OCI-LY3 (cell line): ENCODE measurements at regions not wholly inside any gene's neighbourhood (a gene's known extent, or its start where the extent isn't known, plus 50 kb on each side); places are given as distances from the start of the nearest gene placed in this dataset.

ENCODE experiments used
- EZH2phosphoT487 ChIP-seq: fragments of 200-600 bp; shearing (Covaris generic); IDR thresholded peaks from 2 replicates; pipeline ENCODE4 v1.6.1; 2018; ENCODE audit warnings: antibody characterized with exemption, mixed run types, low read depth
- TF ChIP-seq, protein P1 (sequence below): fragments of 200-600, 300-600 bp; sonication (generic); IDR thresholded peaks from 2 replicates; pipeline ENCODE4 v1.5.1; 2014; ENCODE audit warnings: antibody characterized with exemption, low read length, low read depth

DNA sequence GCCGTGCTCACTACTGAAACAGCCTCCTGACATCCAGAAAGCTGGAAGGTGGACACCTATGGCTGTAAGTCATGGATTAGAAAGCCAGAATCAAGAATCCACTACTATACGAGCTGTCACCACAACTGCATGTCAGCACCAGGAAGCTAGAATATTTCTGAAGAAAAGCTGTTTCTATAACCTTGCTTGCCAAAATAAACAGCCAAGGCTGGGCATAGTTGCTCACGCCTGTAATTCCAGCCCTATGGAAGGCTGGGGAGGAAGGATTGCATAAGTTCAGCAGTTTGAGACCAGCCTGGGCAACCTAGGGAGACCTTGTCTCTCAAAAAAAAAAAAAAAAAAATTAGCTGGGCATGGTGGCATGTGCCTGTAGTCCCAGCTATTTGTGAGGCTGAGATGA is 96.3 kb upstream of the GAREM1 start:
- TF ChIP-seq, protein P1, sequence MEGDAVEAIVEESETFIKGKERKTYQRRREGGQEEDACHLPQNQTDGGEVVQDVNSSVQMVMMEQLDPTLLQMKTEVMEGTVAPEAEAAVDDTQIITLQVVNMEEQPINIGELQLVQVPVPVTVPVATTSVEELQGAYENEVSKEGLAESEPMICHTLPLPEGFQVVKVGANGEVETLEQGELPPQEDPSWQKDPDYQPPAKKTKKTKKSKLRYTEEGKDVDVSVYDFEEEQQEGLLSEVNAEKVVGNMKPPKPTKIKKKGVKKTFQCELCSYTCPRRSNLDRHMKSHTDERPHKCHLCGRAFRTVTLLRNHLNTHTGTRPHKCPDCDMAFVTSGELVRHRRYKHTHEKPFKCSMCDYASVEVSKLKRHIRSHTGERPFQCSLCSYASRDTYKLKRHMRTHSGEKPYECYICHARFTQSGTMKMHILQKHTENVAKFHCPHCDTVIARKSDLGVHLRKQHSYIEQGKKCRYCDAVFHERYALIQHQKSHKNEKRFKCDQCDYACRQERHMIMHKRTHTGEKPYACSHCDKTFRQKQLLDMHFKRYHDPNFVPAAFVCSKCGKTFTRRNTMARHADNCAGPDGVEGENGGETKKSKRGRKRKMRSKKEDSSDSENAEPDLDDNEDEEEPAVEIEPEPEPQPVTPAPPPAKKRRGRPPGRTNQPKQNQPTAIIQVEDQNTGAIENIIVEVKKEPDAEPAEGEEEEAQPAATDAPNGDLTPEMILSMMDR = no peak
- no peak for TF ChIP-seq EZH2phosphoT487
